Left cardiac atrium (tissue), 4 donors: ENCODE measurements at regions not wholly inside any gene's neighbourhood (a gene's known extent, or its start where the extent isn't known, plus 50 kb on each side); places are given as distances from the start of the nearest gene placed in this dataset.

Experiments used
- ATAC-seq, 2 donors: fragments of 200-7000 bp; cut with Tn5 transposase; one replicate each; pipeline ENCODE4 v1.9.1; 2020; ENCODE audit warnings: mild to moderate bottlenecking in 2 of 2, moderate library complexity in 2 of 2
- DNase-seq: peaks from one replicate; pipeline ENCODE4 v3.0.0-alpha.2; 2020
- intact Hi-C, 2 donors: fragments of 100-400 bp; cut with DNase I; formaldehyde crosslinking; loops; one replicate each; pipeline versions ENCODE4 v1.14.1 to v1.15.1; 2022 to 2023
- donor health status: DM: no; HTN: yes; CAD: no.
- donor health status: DM: no; HTN: yes; CAD: no; lungs with severe emphysema.
- donor health status: DM: yes; HTN: yes; CAD: no.
- donor health status: Dilated cardiomyopathy.

DNA sequence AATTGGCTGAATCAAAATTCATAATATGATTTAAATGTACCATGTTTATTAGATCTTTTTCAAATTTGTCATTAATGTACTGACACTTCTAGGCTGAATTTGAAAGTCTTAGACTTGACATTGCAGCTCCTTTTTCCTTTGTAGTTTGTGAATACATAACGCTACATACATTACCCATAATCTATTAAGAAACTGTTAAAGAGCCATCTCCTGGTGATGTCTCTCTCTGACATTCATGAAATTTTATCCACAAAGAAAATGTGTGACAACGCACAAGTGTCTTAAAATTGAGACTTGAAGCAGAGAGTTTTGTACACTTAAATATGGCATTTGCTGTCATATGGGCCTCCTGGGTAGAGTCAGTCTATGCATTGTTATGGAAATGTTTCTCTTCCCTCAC lies 320.2 kb upstream of the ARGLU1 start:
- no peak for ATAC-seq
- intact Hi-C loops, result no loop called here
- no peak for DNase-seq

GRCh38 chr13:106887686-106888085 lies 319.7 kb upstream of the ARGLU1 start:
- ATAC-seq, result peak in 1 of 2 donors; percentile 73
- DNase-seq, result no peak
- intact Hi-C loops, result no loop called here

DNA sequence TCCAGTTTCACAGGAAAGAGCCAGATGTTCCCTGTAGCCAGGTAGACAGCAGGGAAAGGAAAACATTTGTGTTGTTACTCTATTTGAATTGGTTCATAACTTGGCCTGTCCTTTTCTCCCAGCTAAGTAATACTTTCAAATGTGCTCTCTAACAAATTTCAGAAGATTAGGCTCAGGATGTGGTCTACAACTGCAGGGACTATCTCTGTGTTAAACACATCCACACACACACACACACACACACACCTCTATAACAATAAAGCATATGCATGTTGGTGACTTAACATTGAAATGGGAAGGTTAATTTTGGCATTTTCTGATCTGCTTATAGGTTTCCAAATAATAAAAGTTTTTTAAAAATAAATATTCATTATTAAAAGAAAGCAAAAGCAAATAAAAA lies 316.0 kb upstream of the ARGLU1 start:
- ATAC-seq (no peak), DNase-seq (no peak)
- intact Hi-C loops, result no loop called here

- DNase-seq (no peak), ATAC-seq (peak in 1 of 2 donors; percentile 73)
- intact Hi-C loops, result no loop called here
Observed at GRCh38 chr13:106882246-106882645, 314.3 kb upstream of the ARGLU1 start.

DNA sequence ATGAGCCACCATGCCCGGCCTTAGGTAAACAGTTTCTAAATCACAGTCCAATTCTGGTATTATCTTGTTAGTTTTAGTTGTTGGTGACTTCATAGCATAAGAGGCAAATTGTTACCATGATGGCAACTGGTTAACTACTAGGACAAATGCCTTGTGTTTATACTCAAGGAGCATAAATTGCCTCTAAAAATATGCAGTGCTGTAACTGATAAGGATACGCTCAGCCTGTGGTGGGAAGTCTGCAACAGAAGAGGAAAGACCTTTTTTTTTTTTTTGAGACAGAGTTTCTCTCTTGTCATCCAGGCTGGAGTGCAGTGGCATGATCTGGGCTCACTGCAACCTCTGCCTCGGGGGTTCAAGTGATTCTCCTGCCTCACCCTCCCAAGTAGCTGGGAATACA lies 311.9 kb upstream of the ARGLU1 start:
- intact Hi-C loops, result no loop called here
- DNase-seq (no peak), ATAC-seq (no peak)

GRCh38 chr13:106874323-106874722 lies 306.4 kb upstream of the ARGLU1 start:
- DNase-seq, result no peak
- ATAC-seq, result peak in 1 of 2 donors; percentile 50
- intact Hi-C loops, result no loop called here

GRCh38 chr13:106873810-106874209 lies 305.9 kb upstream of the ARGLU1 start:
- ATAC-seq, result peak; percentile 16 to 19
- DNase-seq, result no peak
- intact Hi-C loops, result no loop called here

DNA sequence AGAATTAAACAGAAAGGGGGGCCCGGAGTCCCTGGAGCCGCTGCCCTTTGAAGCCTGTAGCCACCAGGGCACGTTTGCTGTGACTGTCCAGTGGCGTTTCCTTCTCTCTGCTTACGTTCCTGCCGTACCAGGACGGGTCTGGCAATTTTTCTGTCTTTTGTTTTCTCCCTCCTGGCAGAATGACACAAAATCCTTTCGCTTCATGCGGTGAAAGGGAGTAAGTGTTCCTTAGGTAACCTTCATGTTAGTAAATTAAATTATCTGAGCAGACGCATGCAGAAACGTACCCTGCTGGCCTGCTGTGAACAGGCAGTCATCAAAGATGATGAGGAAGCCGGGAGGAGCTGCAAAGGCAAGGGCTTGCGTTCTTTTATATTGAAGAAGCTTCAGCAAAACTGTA lies 299.3 kb upstream of the ARGLU1 start:
- no peak for DNase-seq
- peak; percentile 55 to 77 for ATAC-seq
- intact Hi-C loops, result no loop called here

DNA sequence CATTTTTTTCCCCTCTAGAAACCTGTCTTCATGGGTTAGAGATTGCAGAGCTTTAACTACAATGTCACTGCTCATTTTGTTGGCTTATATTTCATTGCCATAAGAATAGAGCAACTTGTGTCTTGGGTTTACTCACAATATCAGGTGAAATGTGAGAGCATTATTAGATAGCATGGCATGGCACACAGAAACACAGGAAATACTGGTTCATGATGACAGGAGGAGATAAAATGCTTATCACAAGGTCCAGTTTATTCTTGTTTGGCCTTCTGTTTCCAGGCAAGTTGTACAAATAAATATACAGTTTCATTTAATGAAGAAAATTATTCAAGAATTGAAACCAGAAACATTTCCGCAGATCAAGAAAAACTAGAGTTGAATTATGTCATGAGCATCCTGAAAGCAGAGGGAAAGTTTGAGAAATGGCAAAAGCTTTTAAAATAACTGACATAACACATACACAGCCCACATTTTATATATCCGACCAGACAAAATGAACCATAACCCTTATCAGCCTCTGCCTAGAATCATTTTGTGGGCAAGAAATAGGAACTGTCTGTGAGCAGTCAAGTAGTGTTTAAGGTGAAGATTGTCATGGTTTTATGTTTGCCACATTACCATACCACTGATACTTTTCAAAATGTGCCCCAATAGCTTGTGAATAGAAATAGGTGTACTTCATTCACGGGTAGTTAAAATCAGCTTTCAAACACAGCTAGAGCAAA lies 297.9 kb upstream of the ARGLU1 start:
- ATAC-seq (no peak), DNase-seq (no peak)
- intact Hi-C loops, result no loop called here

GRCh38 chr13:106859533-106859904 lies 291.6 kb upstream of the ARGLU1 start:
- no peak for DNase-seq
- intact Hi-C loops, result no loop called here
- ATAC-seq, result peak in 1 of 2 donors; percentile 72

DNA sequence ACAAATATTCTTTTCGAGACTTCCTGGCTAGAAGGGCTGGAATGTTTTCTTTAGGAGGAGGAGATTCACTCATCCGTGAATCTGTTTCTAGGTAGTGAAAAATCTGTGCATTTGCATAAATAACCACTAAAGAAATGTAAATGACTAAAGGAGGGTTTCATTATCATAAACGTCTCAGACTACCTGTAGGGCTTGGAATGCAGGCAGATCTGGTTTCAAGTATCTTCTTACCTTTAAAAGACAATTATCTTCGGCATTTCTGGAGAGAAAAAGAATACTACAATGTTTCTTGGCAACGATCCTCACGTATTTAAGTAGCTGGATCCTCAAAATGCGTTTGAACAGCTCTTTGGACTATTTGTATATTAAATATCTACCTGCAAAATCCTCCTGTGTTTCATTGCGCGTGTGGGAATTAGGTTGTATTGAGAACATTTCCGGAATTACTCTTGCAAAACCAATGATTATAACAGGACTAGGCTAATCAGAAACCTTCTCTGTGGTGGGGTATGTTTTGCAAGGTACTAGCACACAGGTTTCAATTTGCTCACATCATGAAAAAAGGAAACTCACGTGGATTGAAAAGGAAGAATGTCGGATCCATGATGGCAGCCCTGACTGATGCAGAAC lies 291.1 kb upstream of the ARGLU1 start:
- intact Hi-C loops, result no loop called here
- no peak for ATAC-seq
- DNase-seq, result no peak

GRCh38 chr13:106852436-106852835 lies 284.5 kb upstream of the ARGLU1 start:
- no peak for ATAC-seq
- no peak for DNase-seq
- intact Hi-C loops, result no loop called here

- DNase-seq (no peak), ATAC-seq (no peak)
- intact Hi-C loops, result no loop called here
Observed at GRCh38 chr13:106850973-106851650, 283.2 kb upstream of the ARGLU1 start.

GRCh38 chr13:106846571-106847448 lies 278.9 kb upstream of the ARGLU1 start:
- DNase-seq (no peak), ATAC-seq (no peak)
- intact Hi-C loops, result no loop called here

DNA sequence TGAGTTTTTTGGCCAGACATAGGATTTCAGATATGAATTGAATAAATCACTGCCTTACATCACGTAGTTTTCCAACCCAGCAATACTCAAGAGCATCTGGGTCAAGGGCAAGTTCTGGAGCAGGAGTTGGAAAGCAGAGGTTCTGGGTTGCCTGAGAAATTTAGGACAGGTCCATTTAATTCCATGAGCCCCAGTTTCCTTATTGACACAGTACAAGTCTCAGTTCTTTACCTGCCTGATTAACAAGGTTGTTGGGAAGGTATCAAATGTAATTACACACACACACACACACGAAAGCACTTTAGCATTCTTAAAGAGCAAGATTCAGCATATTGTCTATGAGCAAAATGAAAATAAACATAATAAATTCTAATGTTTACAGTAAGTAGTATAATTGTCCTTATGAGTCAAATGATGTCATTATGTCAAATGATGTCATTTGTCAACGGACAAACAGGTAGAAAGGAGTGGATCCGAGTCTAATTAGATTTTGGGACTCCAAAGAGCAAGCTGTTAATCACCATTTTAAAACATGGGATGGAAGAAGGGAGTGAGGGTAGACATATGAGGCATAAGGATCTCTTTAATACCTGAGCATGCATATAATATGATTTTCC lies 268.4 kb upstream of the ARGLU1 start:
- DNase-seq (no peak), ATAC-seq (no peak)
- intact Hi-C loops, result no loop called here

DNA sequence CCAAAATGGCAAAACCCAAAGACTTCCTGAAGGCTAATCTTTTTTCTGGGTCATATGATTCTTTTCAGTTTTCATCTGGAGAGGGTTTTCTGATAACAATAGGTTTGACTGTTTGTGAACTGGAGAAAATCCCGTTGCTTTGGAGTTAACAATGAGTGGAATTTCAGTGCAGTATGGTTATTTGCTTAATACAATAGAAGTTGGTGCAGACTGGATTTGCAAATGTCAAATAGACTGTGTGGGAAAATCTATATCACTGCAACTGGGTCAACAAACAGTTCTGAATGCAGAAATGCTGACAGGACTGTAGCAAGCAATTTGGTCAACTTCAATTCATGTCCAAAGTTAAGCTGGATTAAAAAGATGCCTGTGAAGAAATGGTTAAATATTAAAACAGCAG lies 267.5 kb upstream of the ARGLU1 start:
- ATAC-seq (no peak), DNase-seq (no peak)
- intact Hi-C loops, result no loop called here

GRCh38 chr13:106821979-106822378 lies 254.0 kb upstream of the ARGLU1 start:
- no peak for ATAC-seq
- no peak for DNase-seq
- intact Hi-C loops, result no loop called here

GRCh38 chr13:106819413-106820180 lies 251.7 kb upstream of the ARGLU1 start:
- DNase-seq, result no peak
- intact Hi-C loops, result no loop called here
- ATAC-seq, result no peak

DNA sequence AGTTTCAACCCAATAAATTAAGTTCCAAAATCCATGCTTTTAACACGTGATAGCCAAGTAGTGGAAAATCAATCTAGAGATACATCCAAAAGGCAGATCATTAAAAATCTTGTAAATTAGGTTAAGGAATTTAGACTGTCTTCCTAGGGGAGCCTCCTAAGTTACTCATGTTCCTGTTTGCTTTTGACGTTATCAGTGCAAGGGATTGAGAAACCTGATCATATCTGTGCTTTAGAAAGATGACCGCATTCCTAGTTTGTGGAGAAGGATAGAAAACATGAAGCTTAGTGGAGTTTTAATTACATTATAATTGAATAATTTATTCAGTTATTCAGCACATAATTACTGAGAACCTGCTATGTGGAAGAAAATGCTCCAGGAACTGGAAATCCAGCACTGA lies 251.0 kb upstream of the ARGLU1 start:
- intact Hi-C loops, result no loop called here
- ATAC-seq (no peak), DNase-seq (no peak)
